ENCODE measurements at regions not wholly inside any gene's neighbourhood (a gene's known extent, or its start where the extent isn't known, plus 50 kb on each side); places are given as distances from the start of the nearest gene placed in this dataset.
"Not testable (repeated sequence)": the region's sequence is repeated elsewhere in the genome, so short reads cannot be mapped to it uniquely, and the experiment has no call there.

- no peaks in the 10 kb centered on the region for H3K4me1 Mint-ChIP-seq (ENCODE audit: low read depth in 2 of 2)
- no peaks in the 10 kb centered on the region for H3K27me3 Mint-ChIP-seq
- H3K27ac Mint-ChIP-seq: no peak overlapping the region
- DNase-seq (ENCODE audit: low spot score) (no peak), ATAC-seq (no peak)
- no peak overlapping the region for H3K4me3 Mint-ChIP-seq
- peaks cover 10% of the 10 kb centered on the region for H3K9me3 Mint-ChIP-seq
- peaks cover 8% of the 10 kb centered on the region for H3K36me3 Mint-ChIP-seq
These were observed 224.9 kb downstream of the FAT4 start for GRCh38 chr4:125539691-125540090.

GRCh38 chr4:125541836-125542385 is 227.2 kb downstream of the FAT4 start:
- H3K27me3 Mint-ChIP-seq: no peaks in the 10 kb centered on the region
- DNase-seq (ENCODE audit: low spot score) (no peak), ATAC-seq (no peak)
- no peaks in the 10 kb centered on the region for H3K4me1 Mint-ChIP-seq (ENCODE audit: low read depth in 2 of 2)
- H3K9me3 Mint-ChIP-seq: peaks cover 10% of the 10 kb centered on the region
- H3K36me3 Mint-ChIP-seq: peaks cover 8% of the 10 kb centered on the region
- H3K27ac Mint-ChIP-seq: no peak overlapping the region
- H3K4me3 Mint-ChIP-seq: no peak overlapping the region

- no peaks in the 10 kb centered on the region for H3K4me1 Mint-ChIP-seq (ENCODE audit: low read depth in 2 of 2)
- DNase-seq (ENCODE audit: low spot score) (no peak), ATAC-seq (no peak)
- H3K27ac Mint-ChIP-seq: no peak overlapping the region
- no peaks in the 10 kb centered on the region for H3K36me3 Mint-ChIP-seq
- H3K4me3 Mint-ChIP-seq: no peak overlapping the region
- H3K27me3 Mint-ChIP-seq: no peaks in the 10 kb centered on the region
- H3K9me3 Mint-ChIP-seq: no peaks in the 10 kb centered on the region
These were observed 231.5 kb downstream of the FAT4 start for GRCh38 chr4:125546272-125546671.

- Mint-ChIP-seq H3K4me1 (ENCODE audit: low read depth in 2 of 2) (no peaks in the 10 kb centered on the region), H3K4me3 (no peak overlapping the region), H3K9me3 (no peaks in the 10 kb centered on the region), H3K27me3 (no peaks in the 10 kb centered on the region), H3K27ac (no peak overlapping the region), H3K36me3 (no peaks in the 10 kb centered on the region)
- DNase-seq (ENCODE audit: low spot score) (no peak), ATAC-seq (no peak)
These were observed 233.1 kb downstream of the FAT4 start for GRCh38 chr4:125547836-125548235.

- DNase-seq (ENCODE audit: low spot score) (no peak), ATAC-seq (no peak)
- Mint-ChIP-seq H3K27ac (no peak overlapping the region), H3K36me3 (no peaks in the 10 kb centered on the region), H3K4me3 (no peak overlapping the region), H3K9me3 (no peaks in the 10 kb centered on the region), H3K4me1 (ENCODE audit: low read depth in 2 of 2) (no peaks in the 10 kb centered on the region), H3K27me3 (no peaks in the 10 kb centered on the region)
These were observed 236.0 kb downstream of the FAT4 start for GRCh38 chr4:125550769-125551168.

GRCh38 chr4:125551466-125551865 is 236.7 kb downstream of the FAT4 start:
- H3K27me3 Mint-ChIP-seq: no peaks in the 10 kb centered on the region
- H3K9me3 Mint-ChIP-seq: no peaks in the 10 kb centered on the region
- no peak overlapping the region for H3K4me3 Mint-ChIP-seq
- ATAC-seq (no peak), DNase-seq (ENCODE audit: low spot score) (no peak)
- no peaks in the 10 kb centered on the region for H3K4me1 Mint-ChIP-seq (ENCODE audit: low read depth in 2 of 2)
- no peak overlapping the region for H3K27ac Mint-ChIP-seq
- no peaks in the 10 kb centered on the region for H3K36me3 Mint-ChIP-seq

- DNase-seq (ENCODE audit: low spot score) (no peak), ATAC-seq (no peak)
- Mint-ChIP-seq H3K9me3 (no peaks in the 10 kb centered on the region), H3K27ac (no peak overlapping the region), H3K36me3 (no peaks in the 10 kb centered on the region), H3K4me3 (no peak overlapping the region), H3K27me3 (no peaks in the 10 kb centered on the region), H3K4me1 (ENCODE audit: low read depth in 2 of 2) (no peaks in the 10 kb centered on the region)
These were observed 237.2 kb downstream of the FAT4 start for GRCh38 chr4:125551967-125552366.

GRCh38 chr4:125572601-125573000 is 257.8 kb downstream of the FAT4 start:
- no peak overlapping the region for H3K27ac Mint-ChIP-seq
- ATAC-seq: no peak
- no peak for DNase-seq (ENCODE audit: low spot score)
- no peak overlapping the region for H3K4me3 Mint-ChIP-seq
- H3K27me3 Mint-ChIP-seq: peaks cover 0 to 4% of the 10 kb centered on the region in 2 donors
- H3K36me3 Mint-ChIP-seq: no peaks in the 10 kb centered on the region
- peaks cover 3% of the 10 kb centered on the region for H3K9me3 Mint-ChIP-seq
- no peaks in the 10 kb centered on the region for H3K4me1 Mint-ChIP-seq (ENCODE audit: low read depth in 2 of 2)

- DNase-seq (ENCODE audit: low spot score) (no peak), ATAC-seq (no peak)
- H3K4me1 Mint-ChIP-seq (ENCODE audit: low read depth in 2 of 2): no peaks in the 10 kb centered on the region
- no peaks in the 10 kb centered on the region for H3K36me3 Mint-ChIP-seq
- H3K9me3 Mint-ChIP-seq: peaks cover 3% of the 10 kb centered on the region
- peaks cover 0 to 4% of the 10 kb centered on the region in 2 donors for H3K27me3 Mint-ChIP-seq
- H3K4me3 Mint-ChIP-seq: no peak overlapping the region
- H3K27ac Mint-ChIP-seq: no peak overlapping the region
These were observed 258.6 kb downstream of the FAT4 start for GRCh38 chr4:125573368-125573767.

- H3K9me3 Mint-ChIP-seq: peaks cover 3% of the 10 kb centered on the region
These were observed 259.0 kb downstream of the FAT4 start for GRCh38 chr4:125573786-125574185.

GRCh38 chr4:125582302-125582701 is 267.5 kb downstream of the FAT4 start:
- no peaks in the 10 kb centered on the region for H3K9me3 Mint-ChIP-seq
- H3K4me3 Mint-ChIP-seq: no peak overlapping the region
- peaks cover 0 to 4% of the 10 kb centered on the region in 2 donors for H3K27me3 Mint-ChIP-seq
- no peak overlapping the region for H3K27ac Mint-ChIP-seq
- ATAC-seq (no peak), DNase-seq (ENCODE audit: low spot score) (no peak)
- H3K4me1 Mint-ChIP-seq (ENCODE audit: low read depth in 2 of 2): peaks cover 0 to 2% of the 10 kb centered on the region in 2 donors
- H3K36me3 Mint-ChIP-seq: no peaks in the 10 kb centered on the region

More at GRCh38 chr4:125573786-125574185, 259.0 kb downstream of the FAT4 start:
- DNase-seq (ENCODE audit: low spot score) (no peak), ATAC-seq (no peak)
- no peak overlapping the region for H3K27ac Mint-ChIP-seq
- no peaks in the 10 kb centered on the region for H3K36me3 Mint-ChIP-seq
- H3K4me1 Mint-ChIP-seq (ENCODE audit: low read depth in 2 of 2): no peaks in the 10 kb centered on the region
- peaks cover 0 to 4% of the 10 kb centered on the region in 2 donors for H3K27me3 Mint-ChIP-seq
- no peak overlapping the region for H3K4me3 Mint-ChIP-seq

- DNase-seq (ENCODE audit: low spot score): no peak
- no peaks in the 10 kb centered on the region for H3K36me3 Mint-ChIP-seq
- H3K27me3 Mint-ChIP-seq: peaks cover 0 to 1% of the 10 kb centered on the region in 2 donors
- peaks cover 0 to 1% of the 10 kb centered on the region in 2 donors for H3K4me1 Mint-ChIP-seq (ENCODE audit: low read depth in 2 of 2)
- no peak overlapping the region for H3K4me3 Mint-ChIP-seq
- no peak overlapping the region for H3K27ac Mint-ChIP-seq
- ATAC-seq: no peak
- H3K9me3 Mint-ChIP-seq: no peaks in the 10 kb centered on the region
These were observed 275.4 kb downstream of the FAT4 start for GRCh38 chr4:125590158-125590557.

- ATAC-seq (no peak), DNase-seq (ENCODE audit: low spot score) (no peak)
- Mint-ChIP-seq H3K9me3 (no peaks in the 10 kb centered on the region), H3K4me3 (no peak overlapping the region), H3K36me3 (no peaks in the 10 kb centered on the region), H3K27ac (no peak overlapping the region), H3K4me1 (ENCODE audit: low read depth in 2 of 2) (no peaks in the 10 kb centered on the region), H3K27me3 (no peaks in the 10 kb centered on the region)
These were observed 276.5 kb downstream of the FAT4 start for GRCh38 chr4:125591290-125591689.

GRCh38 chr4:125594056-125594602 is 279.4 kb downstream of the FAT4 start:
- no peaks in the 10 kb centered on the region for H3K4me1 Mint-ChIP-seq (ENCODE audit: low read depth in 2 of 2)
- no peak for ATAC-seq
- H3K9me3 Mint-ChIP-seq: no peaks in the 10 kb centered on the region
- no peak for DNase-seq (ENCODE audit: low spot score)
- no peak overlapping the region for H3K4me3 Mint-ChIP-seq
- H3K27ac Mint-ChIP-seq: no peak overlapping the region
- H3K27me3 Mint-ChIP-seq: no peaks in the 10 kb centered on the region
- H3K36me3 Mint-ChIP-seq: no peaks in the 10 kb centered on the region

GRCh38 chr4:125605926-125606325 is 291.2 kb downstream of the FAT4 start:
- not testable (repeated sequence) for H3K4me3 Mint-ChIP-seq; H3K36me3 Mint-ChIP-seq; H3K27ac Mint-ChIP-seq; H3K4me1 Mint-ChIP-seq (ENCODE audit: low read depth in 2 of 2); H3K27me3 Mint-ChIP-seq; H3K9me3 Mint-ChIP-seq; ATAC-seq; DNase-seq (ENCODE audit: low spot score)

Data from natural killer cell treated with Interleukin-12 subunit alpha and Interleukin-12 subunit beta and Interleukin-15 and Interleukin-18, amount 100 ng/mL, for 72 hours (primary cell).